Liver (tissue), 8 donors: ENCODE measurements at regions not wholly inside any gene's neighbourhood (a gene's known extent, or its start where the extent isn't known, plus 50 kb on each side); places are given as distances from the start of the nearest gene placed in this dataset.

ENCODE experiments used
- DNase-seq: peaks from one replicate; pipeline ENCODE4 v3.0.0-alpha.2; 2017; ENCODE audit warnings: low spot score
- H3K27ac ChIP-seq, 2 donors: one replicate each; pipeline ENCODE4 v1.7.0; 2013; ENCODE audit warnings: inconsistent platforms in 2 of 2, low read length in 2 of 2, control low read depth in 1 of 2, low read depth in 1 of 2, mild to moderate bottlenecking in 1 of 2
- H3K27me3 ChIP-seq, 4 donors: one replicate each; pipeline versions ENCODE4 v1.6.1 to v1.7.0; 2013; ENCODE audit warnings: low read length in 3 of 4, inconsistent platforms in 1 of 4, mild to moderate bottlenecking in 1 of 4, moderate library complexity in 1 of 4; ENCODE audit not compliant: control insufficient read depth in 4 of 4, insufficient read depth in 4 of 4
- H3K36me3 ChIP-seq, 4 donors: one replicate each; pipeline versions ENCODE4 v1.6.1 to v1.7.0; 2013; ENCODE audit warnings: low read length in 3 of 4, mild to moderate bottlenecking in 3 of 4, low read depth in 1 of 4, moderate library complexity in 1 of 4; ENCODE audit not compliant: control insufficient read depth in 4 of 4, insufficient read depth in 3 of 4
- H3K4me1 ChIP-seq, 4 donors: one replicate each; pipeline versions ENCODE4 v1.6.1 to v1.7.0; 2013; ENCODE audit warnings: low read length in 3 of 4, mild to moderate bottlenecking in 3 of 4, moderate library complexity in 1 of 4; ENCODE audit not compliant: control insufficient read depth in 4 of 4, insufficient read depth in 4 of 4
- H3K4me3 ChIP-seq, 3 donors: one replicate each; pipeline versions ENCODE4 v1.6.1 to v1.7.0; 2013; ENCODE audit warnings: low read length in 3 of 3, control low read depth in 1 of 3, low read depth in 1 of 3, mild to moderate bottlenecking in 1 of 3
- H3K9ac ChIP-seq, 2 donors: one replicate each; pipeline ENCODE4 v1.7.0; 2013; ENCODE audit warnings: low read length in 2 of 2, mild to moderate bottlenecking in 2 of 2, moderate library complexity in 2 of 2, control low read depth in 1 of 2, low read depth in 1 of 2
- H3K9me3 ChIP-seq, 4 donors: one replicate each; pipeline versions ENCODE4 v1.6.1 to v1.7.0; 2013; ENCODE audit warnings: low read length in 3 of 4; ENCODE audit not compliant: control insufficient read depth in 4 of 4
- CTCF ChIP-seq: fragments of 150-350 bp; IDR thresholded peaks from 2 replicates; pipeline ENCODE4 v1.5.1; 2017; ENCODE audit warnings: improper control_type of control experiment, low read depth, low read length; ENCODE audit not compliant: missing input control
- EGR1 ChIP-seq, 2 donors: IDR thresholded peaks; 2 replicates each; pipeline ENCODE4 v1.6.1; 2016 to 2018; ENCODE audit warnings: antibody characterized with exemption in 2 of 2, low read depth in 2 of 2
- FOXA1 ChIP-seq: IDR thresholded peaks from 2 replicates; pipeline ENCODE4 v1.6.1; 2016; ENCODE audit warnings: antibody characterized with exemption
- FOXA2 ChIP-seq: IDR thresholded peaks from 2 replicates; pipeline ENCODE4 v1.6.1; 2016; ENCODE audit warnings: antibody characterized with exemption
- GABPA ChIP-seq, 2 donors: IDR thresholded peaks in 1 of 2; conservative IDR thresholded peaks in 1 of 2; 2 replicates each; pipeline ENCODE4 v1.6.1; 2016; ENCODE audit warnings: antibody characterized with exemption in 2 of 2, mild to moderate bottlenecking in 1 of 2, moderate library complexity in 1 of 2
- HNF4A ChIP-seq, 2 donors: conservative IDR thresholded peaks; 2 replicates each; pipeline ENCODE4 v1.6.1; 2016; ENCODE audit warnings: antibody characterized with exemption in 2 of 2, mild to moderate bottlenecking in 2 of 2
- HNF4G ChIP-seq: IDR thresholded peaks from 2 replicates; pipeline ENCODE4 v1.6.1; 2016; ENCODE audit warnings: antibody characterized with exemption
- JUND ChIP-seq, 2 donors: IDR thresholded peaks; 2 replicates each; pipeline ENCODE4 v1.6.1; 2016; ENCODE audit warnings: antibody characterized with exemption in 2 of 2
- MAX ChIP-seq: IDR thresholded peaks from 2 replicates; pipeline ENCODE4 v1.6.1; 2016; ENCODE audit warnings: antibody characterized with exemption
- NR2F2 ChIP-seq: IDR thresholded peaks from 2 replicates; pipeline ENCODE4 v1.6.1; 2016; ENCODE audit warnings: antibody characterized with exemption
- RAD21 ChIP-seq, 2 donors: IDR thresholded peaks; 2 replicates each; pipeline ENCODE4 v1.6.1; 2016; ENCODE audit warnings: antibody characterized with exemption in 2 of 2, mild to moderate bottlenecking in 2 of 2
- REST ChIP-seq: IDR thresholded peaks from 2 replicates; pipeline ENCODE4 v1.6.1; 2016; ENCODE audit warnings: antibody characterized with exemption, mild to moderate bottlenecking
- RXRA ChIP-seq, 2 donors: IDR thresholded peaks; 2 replicates each; pipeline ENCODE4 v1.6.1; 2017 to 2018; ENCODE audit warnings: antibody characterized with exemption in 2 of 2, mild to moderate bottlenecking in 1 of 2
- SP1 ChIP-seq: IDR thresholded peaks from 2 replicates; pipeline ENCODE4 v1.6.1; 2018; ENCODE audit warnings: antibody characterized with exemption, mild to moderate bottlenecking
- TAF1 ChIP-seq: conservative IDR thresholded peaks from 2 replicates; pipeline ENCODE4 v1.6.1; 2016; ENCODE audit warnings: antibody characterized with exemption, mild to moderate bottlenecking
- YY1 ChIP-seq: IDR thresholded peaks from 2 replicates; pipeline ENCODE4 v1.6.1; 2016; ENCODE audit warnings: antibody characterized with exemption, mild to moderate bottlenecking
- ZBTB33 ChIP-seq: IDR thresholded peaks from 2 replicates; pipeline ENCODE4 v1.6.1; 2016; ENCODE audit warnings: antibody characterized with exemption
- WGBS: extraction: QIAGEN DNeasy Blood & Tissue Kit; methylation state at CpG from one replicate; pipeline ENCODE4 v1.1.7; 2013; 5-methylcytosine and 5-hydroxymethylcytosine counted together
- TF ChIP-seq, protein P1 (sequence below): IDR thresholded peaks from 2 replicates; pipeline ENCODE4 v1.6.1; 2016; ENCODE audit warnings: antibody characterized with exemption
- donor health status: healthy.
- donor health status: healthy.
- donor health status: healthy.
- donor health status: healthy.
- donor health status: healthy.

DNA sequence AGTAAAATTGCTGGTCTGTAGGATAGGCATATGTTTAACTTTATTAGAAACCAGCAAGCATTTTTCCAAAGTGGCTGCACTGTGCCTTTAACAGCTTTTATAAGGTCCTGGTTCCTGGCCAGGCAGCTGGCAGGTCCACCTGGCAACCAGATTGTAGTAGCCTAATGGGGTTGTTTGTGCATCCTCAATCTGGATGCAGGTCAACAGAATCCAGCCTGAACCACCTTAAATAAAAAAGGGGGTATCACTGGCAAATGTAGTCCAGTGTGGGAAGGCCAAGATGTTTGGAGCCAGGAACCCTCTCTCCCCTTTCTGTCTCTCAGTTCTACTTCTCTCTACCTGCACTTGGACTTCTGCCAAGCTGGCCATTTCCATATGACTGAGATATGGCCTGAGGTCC is 200.3 kb downstream of the ZNF621 start:
- Histone ChIP-seq H3K4me3 (no peak overlapping the region), H3K4me1 (peaks cover 0 to 6% (median 4%) of the 10 kb centered on the region in 4 donors), H3K9me3 (peaks cover 0 to 2% (median 0%) of the 10 kb centered on the region in 4 donors), H3K27ac (no peak overlapping the region), H3K9ac (no peak overlapping the region), H3K36me3 (no peaks in the 10 kb centered on the region), H3K27me3 (no peaks in the 10 kb centered on the region)
- no peak for TF ChIP-seq FOXA2
- TF ChIP-seq, protein P1, sequence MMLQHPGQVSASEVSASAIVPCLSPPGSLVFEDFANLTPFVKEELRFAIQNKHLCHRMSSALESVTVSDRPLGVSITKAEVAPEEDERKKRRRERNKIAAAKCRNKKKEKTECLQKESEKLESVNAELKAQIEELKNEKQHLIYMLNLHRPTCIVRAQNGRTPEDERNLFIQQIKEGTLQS, result no peak
- TF ChIP-seq YY1, result no peak
- TF ChIP-seq TAF1, result no peak
- TF ChIP-seq HNF4A (conservative IDR thresholded peaks at IDR 0.05), result no peak
- TF ChIP-seq GABPA (IDR thresholded peaks at IDR 0.05 in 1 of 2, conservative IDR thresholded peaks at IDR 0.05 in 1 of 2), result no peak
- TF ChIP-seq NR2F2, result no peak
- TF ChIP-seq HNF4G, result no peak
- no peak for TF ChIP-seq CTCF
- TF ChIP-seq RXRA (IDR thresholded peaks at IDR 0.05), result no peak
- no peak for TF ChIP-seq MAX
- TF ChIP-seq FOXA1, result no peak
- TF ChIP-seq REST, result no peak
- TF ChIP-seq SP1, result no peak
- TF ChIP-seq EGR1 (IDR thresholded peaks at IDR 0.05; ENCODE audit: low read depth in 2 of 2), result no peak
- TF ChIP-seq RAD21 (IDR thresholded peaks at IDR 0.05), result no peak
- TF ChIP-seq JUND (IDR thresholded peaks at IDR 0.05), result no peak
- no peak for TF ChIP-seq ZBTB33
- no peak for DNase-seq

GRCh38 chr3:40731445-40731844 is 206.7 kb downstream of the ZNF621 start:
- TF ChIP-seq MAX (no peak), YY1 (no peak), HNF4A (conservative IDR thresholded peaks at IDR 0.05) (no peak)
- Histone ChIP-seq H3K9ac (no peak overlapping the region), H3K27ac (no peak overlapping the region), H3K4me1 (no peaks in the 10 kb centered on the region), H3K27me3 (no peaks in the 10 kb centered on the region), H3K36me3 (no peaks in the 10 kb centered on the region), H3K4me3 (no peak overlapping the region), H3K9me3 (peaks cover 0 to 2% (median 0%) of the 10 kb centered on the region in 4 donors)
- WGBS, result 85% methylated on average over 1 of the region's 1 CpG
- no peak for DNase-seq
